PC-9 (cell line): ENCODE measurements at regions not wholly inside any gene's neighbourhood (a gene's known extent, or its start where the extent isn't known, plus 50 kb on each side); places are given as distances from the start of the nearest gene placed in this dataset.

Experiments used
- BruUV-seq: library from RNA; stranded (reverse); fragments of 400-500 nt; replicated peaks from 2 replicates; lab custom pipeline; 2021; lab: Mats Ljungman, UMichigan
- CTCF ChIA-PET: fragments of 300-600 bp; sonication (Branson Sonifier 250); formaldehyde crosslinking; loops from one replicate; lab custom pipeline; 2022; ENCODE audit warnings: antibody characterized with exemption; lab: Charles Lee
- POLR2A ChIA-PET: fragments of 300-600 bp; sonication (Branson Sonifier 250); formaldehyde crosslinking; loops from one replicate; lab custom pipeline; 2022; ENCODE audit warnings: antibody characterized with exemption; ENCODE audit not compliant: unreplicated experiment; lab: Charles Lee
- DNase-seq, 2 experiments: peaks; one replicate each; pipeline versions ENCODE4 v3.0.0 to v3.0.0-alpha.2; 2015 to 2022; ENCODE audit warnings: mixed read lengths in 1 of 2
- H2AFZ ChIP-seq: fragments of 200-600 bp; sonication (generic); 2 replicates; pipeline ENCODE4 v1.8.1; 2017; ENCODE audit warnings: antibody characterized with exemption
- H3F3A ChIP-seq: fragments of 200-600 bp; sonication (generic); 2 replicates; pipeline ENCODE4 v1.8.1; 2017; ENCODE audit warnings: antibody characterized with exemption, mild to moderate bottlenecking, low read depth; ENCODE audit not compliant: insufficient read depth
- H3K27ac ChIP-seq: fragments of 200-600 bp; sonication (generic); 2 replicates; pipeline ENCODE4 v1.6.1; 2016; ENCODE audit warnings: mixed run types
- H3K27me3 ChIP-seq: fragments of 200-600 bp; sonication (generic); 2 replicates; pipeline ENCODE4 v1.6.1; 2016; ENCODE audit warnings: low read depth, mixed run types; ENCODE audit not compliant: insufficient read depth
- H3K36me3 ChIP-seq: fragments of 200-600 bp; sonication (generic); 2 replicates; pipeline ENCODE4 v1.6.1; 2016; ENCODE audit warnings: low read depth, mixed run types
- H3K4me1 ChIP-seq: fragments of 200-600 bp; sonication (generic); replicated peaks from 2 replicates; pipeline ENCODE4 v1.6.1; 2016; ENCODE audit warnings: mixed run types; ENCODE audit not compliant: insufficient read depth
- H3K4me2 ChIP-seq: fragments of 200-600 bp; sonication (generic); 2 replicates; pipeline ENCODE4 v1.6.1; 2017; ENCODE audit warnings: mixed run types
- H3K4me3 ChIP-seq: fragments of 200-600 bp; sonication (generic); 2 replicates; pipeline ENCODE4 v1.6.1; 2016; ENCODE audit warnings: mixed run types
- H3K79me2 ChIP-seq: fragments of 200-600 bp; sonication (generic); 2 replicates; pipeline ENCODE4 v1.6.1; 2017; ENCODE audit warnings: low read depth, mixed run types
- H3K9me2 ChIP-seq: fragments of 200-600 bp; sonication (generic); 2 replicates; pipeline ENCODE4 v1.8.1; 2017; ENCODE audit warnings: mild to moderate bottlenecking; ENCODE audit not compliant: insufficient read depth
- H3K9me3 ChIP-seq: fragments of 200-600 bp; sonication (generic); 2 replicates; pipeline ENCODE4 v1.8.1; 2016; ENCODE audit warnings: low read depth; ENCODE audit not compliant: insufficient read depth
- H4K20me1 ChIP-seq: fragments of 200-600 bp; sonication (generic); 2 replicates; pipeline ENCODE4 v1.8.1; 2017; ENCODE audit not compliant: insufficient read depth
- EZH2 ChIP-seq: fragments of 200-600 bp; sonication (generic); IDR thresholded peaks from 2 replicates; pipeline ENCODE4 v1.8.0; 2017; ENCODE audit warnings: antibody characterized with exemption, low read depth
- intact Hi-C: fragments of 100-400 bp; cut with micrococcal nuclease; formaldehyde crosslinking; loops from one replicate; pipeline ENCODE4 v1.10.0; 2022; ENCODE audit not compliant: unreplicated experiment
- TF ChIP-seq, protein P1 (sequence below): fragments of 200-600 bp; sonication (generic); conservative IDR thresholded peaks from 2 replicates; pipeline ENCODE4 v1.6.1; 2017; ENCODE audit warnings: mixed run types, antibody characterized with exemption, mild to moderate bottlenecking, moderate library complexity

- no peaks in the 10 kb centered on the region for H3K9me2 ChIP-seq
- no peaks in the 10 kb centered on the region for H3K79me2 ChIP-seq
- H2AFZ ChIP-seq, result no peak overlapping the region
- no peaks in the 10 kb centered on the region for H4K20me1 ChIP-seq
- no peak overlapping the region for H3K27ac ChIP-seq
- intact Hi-C loops, result loop anchor here (10.0 kb wide), 1 partner anchor 593 kb away; no protein-coding TSS in a partner anchor
- H3K36me3 ChIP-seq, result no peaks in the 10 kb centered on the region
- no peak for DNase-seq
- no peaks in the 10 kb centered on the region for H3K27me3 ChIP-seq
- POLR2A ChIA-PET, result no interaction called here
- BruUV-seq, result no TSS peak
- H3K4me1 ChIP-seq, result no peaks in the 10 kb centered on the region
- CTCF ChIA-PET, result no interaction called here
- H3K4me2 ChIP-seq, result no peak overlapping the region
- no peaks in the 10 kb centered on the region for H3K9me3 ChIP-seq
- no peak overlapping the region for H3K4me3 ChIP-seq
- H3F3A ChIP-seq, result no peaks in the 10 kb centered on the region
- TF ChIP-seq, protein P1, sequence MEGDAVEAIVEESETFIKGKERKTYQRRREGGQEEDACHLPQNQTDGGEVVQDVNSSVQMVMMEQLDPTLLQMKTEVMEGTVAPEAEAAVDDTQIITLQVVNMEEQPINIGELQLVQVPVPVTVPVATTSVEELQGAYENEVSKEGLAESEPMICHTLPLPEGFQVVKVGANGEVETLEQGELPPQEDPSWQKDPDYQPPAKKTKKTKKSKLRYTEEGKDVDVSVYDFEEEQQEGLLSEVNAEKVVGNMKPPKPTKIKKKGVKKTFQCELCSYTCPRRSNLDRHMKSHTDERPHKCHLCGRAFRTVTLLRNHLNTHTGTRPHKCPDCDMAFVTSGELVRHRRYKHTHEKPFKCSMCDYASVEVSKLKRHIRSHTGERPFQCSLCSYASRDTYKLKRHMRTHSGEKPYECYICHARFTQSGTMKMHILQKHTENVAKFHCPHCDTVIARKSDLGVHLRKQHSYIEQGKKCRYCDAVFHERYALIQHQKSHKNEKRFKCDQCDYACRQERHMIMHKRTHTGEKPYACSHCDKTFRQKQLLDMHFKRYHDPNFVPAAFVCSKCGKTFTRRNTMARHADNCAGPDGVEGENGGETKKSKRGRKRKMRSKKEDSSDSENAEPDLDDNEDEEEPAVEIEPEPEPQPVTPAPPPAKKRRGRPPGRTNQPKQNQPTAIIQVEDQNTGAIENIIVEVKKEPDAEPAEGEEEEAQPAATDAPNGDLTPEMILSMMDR, result no peak
- TF ChIP-seq EZH2, result no peak
Observed at GRCh38 chr6:153781306-153781705, 257.7 kb upstream of the OPRM1 start.

DNA sequence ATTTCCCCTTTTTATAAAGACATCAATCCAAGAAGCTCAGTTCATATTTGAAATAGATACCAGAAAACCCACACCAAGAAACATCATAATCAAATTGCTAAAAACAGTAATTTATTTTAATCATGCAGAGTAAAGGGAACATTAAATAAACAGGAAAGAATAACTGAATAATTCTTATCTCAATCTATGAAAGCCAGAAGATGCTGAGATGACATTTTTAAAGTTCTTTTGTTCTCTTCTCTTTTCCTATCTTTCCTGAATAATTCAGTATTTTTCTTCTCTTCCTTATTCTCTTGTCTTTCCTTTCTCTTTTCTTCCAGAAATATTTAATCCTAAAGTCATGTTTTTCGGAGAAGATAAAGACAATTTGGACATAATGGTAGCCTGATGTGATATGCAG, 259.0 kb upstream of the OPRM1 start:
- CTCF ChIA-PET, result no interaction called here
- Histone ChIP-seq H3K4me3 (no peak overlapping the region), H3K27ac (no peak overlapping the region), H3K36me3 (no peaks in the 10 kb centered on the region), H3K4me1 (no peaks in the 10 kb centered on the region), H3K27me3 (no peaks in the 10 kb centered on the region), H3K9me2 (no peaks in the 10 kb centered on the region), H3F3A (no peaks in the 10 kb centered on the region), H3K4me2 (no peak overlapping the region), H3K79me2 (no peaks in the 10 kb centered on the region), H4K20me1 (no peaks in the 10 kb centered on the region), H3K9me3 (no peaks in the 10 kb centered on the region), H2AFZ (no peak overlapping the region)
- TF ChIP-seq EZH2, result no peak
- TF ChIP-seq, protein P1, result no peak
- POLR2A ChIA-PET, result no interaction called here
- no TSS peak for BruUV-seq
- DNase-seq, result no peak
- intact Hi-C loops, result loop anchor here (10.0 kb wide), 1 partner anchor 595 kb away; no protein-coding TSS in a partner anchor

DNA sequence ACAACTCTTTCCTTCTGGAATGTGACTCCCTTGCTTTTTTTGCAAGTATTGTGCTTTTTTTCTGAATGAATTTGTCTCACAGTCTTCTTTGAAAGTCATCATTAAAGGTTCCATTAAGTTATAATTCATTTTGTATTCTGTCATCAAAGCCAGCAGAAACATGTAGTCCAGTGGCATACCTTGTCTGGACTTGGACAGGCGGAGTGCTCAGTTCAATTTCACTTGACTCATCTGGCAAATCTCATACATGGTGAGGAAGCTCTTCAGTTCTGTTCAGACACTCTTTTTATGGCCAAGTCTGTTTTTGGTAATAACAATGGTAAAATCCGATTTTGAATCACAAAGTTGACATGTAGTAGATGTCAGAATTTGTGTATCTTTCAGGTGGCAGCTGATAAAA, 260.8 kb upstream of the OPRM1 start:
- H4K20me1 ChIP-seq, result no peaks in the 10 kb centered on the region
- no peak overlapping the region for H3K27ac ChIP-seq
- no peaks in the 10 kb centered on the region for H3K79me2 ChIP-seq
- ChIA-PET CTCF (no interaction called here), POLR2A (no interaction called here)
- H2AFZ ChIP-seq, result no peak overlapping the region
- no peaks in the 10 kb centered on the region for H3K36me3 ChIP-seq
- intact Hi-C loops, result no loop called here
- no peaks in the 10 kb centered on the region for H3K27me3 ChIP-seq
- no peak overlapping the region for H3K4me2 ChIP-seq
- TF ChIP-seq, protein P1, result no peak
- TF ChIP-seq EZH2, result no peak
- BruUV-seq, result no TSS peak
- no peak overlapping the region for H3K4me3 ChIP-seq
- no peaks in the 10 kb centered on the region for H3K4me1 ChIP-seq
- no peaks in the 10 kb centered on the region for H3F3A ChIP-seq
- no peak for DNase-seq
- H3K9me3 ChIP-seq, result no peaks in the 10 kb centered on the region
- H3K9me2 ChIP-seq, result no peaks in the 10 kb centered on the region
